ENCODE measurements at regions not wholly inside any gene's neighbourhood (a gene's known extent, or its start where the extent isn't known, plus 50 kb on each side); places are given as distances from the start of the nearest gene placed in this dataset.

DNA sequence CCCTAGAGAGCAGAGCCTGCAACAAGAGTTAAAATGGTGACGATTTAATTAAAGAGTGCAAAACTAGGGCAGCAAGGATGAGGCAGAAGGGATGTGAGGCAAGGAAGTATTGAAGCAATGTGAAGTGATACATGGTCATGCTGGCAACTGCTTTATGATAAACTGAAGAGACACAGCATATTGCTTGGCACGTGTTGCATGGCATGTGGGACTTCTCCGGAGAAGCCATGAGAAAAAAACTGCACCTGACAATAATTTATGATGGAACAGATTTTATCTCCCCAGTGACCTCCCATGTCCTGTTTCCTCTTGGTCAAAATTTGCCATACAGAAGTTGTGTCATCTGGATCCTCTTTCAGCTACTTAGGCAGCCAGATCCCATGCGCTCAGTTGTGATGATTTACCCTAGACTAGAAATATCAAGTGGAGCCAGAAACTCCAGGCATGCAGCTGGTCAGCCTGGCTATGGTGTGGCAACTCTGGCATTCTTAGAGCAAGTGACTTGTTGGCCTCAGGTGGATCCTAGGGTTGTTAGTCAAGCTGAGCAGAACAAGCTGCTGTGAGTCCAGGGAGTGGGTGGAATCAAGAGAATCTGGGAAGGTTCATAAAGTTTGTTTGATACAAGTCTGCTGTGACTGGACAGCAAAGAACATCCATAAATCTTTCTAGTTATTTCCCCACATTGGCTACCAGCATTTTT lies 611.4 kb upstream of the USP24 start:
- Histone ChIP-seq H3K27ac (replicated peaks) (no peak overlapping the region), H3K4me3 (replicated peaks; ENCODE audit: insufficient read depth, low read length) (no peak overlapping the region), H3K27me3 (ENCODE audit: insufficient read depth, poor library complexity, severe bottlenecking) (no peaks in the 10 kb centered on the region)
- TF ChIP-seq, protein P1, sequence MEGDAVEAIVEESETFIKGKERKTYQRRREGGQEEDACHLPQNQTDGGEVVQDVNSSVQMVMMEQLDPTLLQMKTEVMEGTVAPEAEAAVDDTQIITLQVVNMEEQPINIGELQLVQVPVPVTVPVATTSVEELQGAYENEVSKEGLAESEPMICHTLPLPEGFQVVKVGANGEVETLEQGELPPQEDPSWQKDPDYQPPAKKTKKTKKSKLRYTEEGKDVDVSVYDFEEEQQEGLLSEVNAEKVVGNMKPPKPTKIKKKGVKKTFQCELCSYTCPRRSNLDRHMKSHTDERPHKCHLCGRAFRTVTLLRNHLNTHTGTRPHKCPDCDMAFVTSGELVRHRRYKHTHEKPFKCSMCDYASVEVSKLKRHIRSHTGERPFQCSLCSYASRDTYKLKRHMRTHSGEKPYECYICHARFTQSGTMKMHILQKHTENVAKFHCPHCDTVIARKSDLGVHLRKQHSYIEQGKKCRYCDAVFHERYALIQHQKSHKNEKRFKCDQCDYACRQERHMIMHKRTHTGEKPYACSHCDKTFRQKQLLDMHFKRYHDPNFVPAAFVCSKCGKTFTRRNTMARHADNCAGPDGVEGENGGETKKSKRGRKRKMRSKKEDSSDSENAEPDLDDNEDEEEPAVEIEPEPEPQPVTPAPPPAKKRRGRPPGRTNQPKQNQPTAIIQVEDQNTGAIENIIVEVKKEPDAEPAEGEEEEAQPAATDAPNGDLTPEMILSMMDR (IDR thresholded peaks at IDR 0.05; ENCODE audit: insufficient read depth, low read length), result no peak
- TF ChIP-seq POLR2AphosphoS5 (IDR thresholded peaks at IDR 0.05; ENCODE audit: low read depth) (no peak), SPI1 (IDR thresholded peaks at IDR 0.05; ENCODE audit: borderline replicate concordance, low read depth) (no peak), REST (IDR thresholded peaks at IDR 0.05; ENCODE audit: insufficient replicate concordance, low read depth) (no peak), GABPA (IDR thresholded peaks at IDR 0.05; ENCODE audit: low read depth) (no peak)
- no peak for DNase-seq (ENCODE audit: low read depth in 1 of 2, low spot score in 1 of 2)

GRCh38 chr1:55825461-55825860 lies 610.3 kb upstream of the USP24 start:
- Histone ChIP-seq H3K27ac (replicated peaks) (no peak overlapping the region), H3K4me3 (replicated peaks; ENCODE audit: insufficient read depth, low read length) (no peak overlapping the region), H3K27me3 (ENCODE audit: insufficient read depth, poor library complexity, severe bottlenecking) (peaks cover 4% of the 10 kb centered on the region)
- DNase-seq (ENCODE audit: low read depth in 1 of 2, low spot score in 1 of 2), result no peak
- TF ChIP-seq GABPA (IDR thresholded peaks at IDR 0.05; ENCODE audit: low read depth) (no peak), REST (IDR thresholded peaks at IDR 0.05; ENCODE audit: insufficient replicate concordance, low read depth) (no peak), POLR2AphosphoS5 (IDR thresholded peaks at IDR 0.05; ENCODE audit: low read depth) (no peak), SPI1 (IDR thresholded peaks at IDR 0.05; ENCODE audit: borderline replicate concordance, low read depth) (no peak)
- TF ChIP-seq, protein P1 (IDR thresholded peaks at IDR 0.05; ENCODE audit: insufficient read depth, low read length), result no peak

DNA sequence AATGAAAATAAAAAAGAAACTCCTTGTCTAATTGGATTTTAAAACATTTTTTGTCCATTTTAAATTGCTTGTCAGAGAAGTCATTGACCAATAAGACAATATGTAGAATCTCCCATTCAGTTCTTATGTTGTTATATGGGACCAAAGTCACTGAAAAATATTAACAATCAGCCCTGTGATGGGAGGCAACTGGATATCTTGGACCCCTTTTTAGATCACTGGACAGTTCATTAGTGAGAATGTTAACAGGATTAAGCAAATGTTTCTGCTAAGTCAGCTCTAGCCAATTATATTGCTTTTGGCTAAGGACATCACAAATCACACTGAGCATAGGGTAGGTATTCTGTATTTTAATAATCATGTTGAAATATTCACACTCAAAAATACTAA lies 609.1 kb upstream of the USP24 start:
- TF ChIP-seq SPI1 (IDR thresholded peaks at IDR 0.05; ENCODE audit: borderline replicate concordance, low read depth) (no peak), GABPA (IDR thresholded peaks at IDR 0.05; ENCODE audit: low read depth) (no peak)
- Histone ChIP-seq H3K27ac (replicated peaks) (no peak overlapping the region), H3K27me3 (ENCODE audit: insufficient read depth, poor library complexity, severe bottlenecking) (peaks cover 4% of the 10 kb centered on the region), H3K4me3 (replicated peaks; ENCODE audit: insufficient read depth, low read length) (no peak overlapping the region)
- DNase-seq (ENCODE audit: low read depth in 1 of 2, low spot score in 1 of 2), result no peak

- DNase-seq (ENCODE audit: low read depth in 1 of 2, low spot score in 1 of 2), result no peak
- TF ChIP-seq POLR2AphosphoS5 (IDR thresholded peaks at IDR 0.05; ENCODE audit: low read depth) (no peak), SPI1 (IDR thresholded peaks at IDR 0.05; ENCODE audit: borderline replicate concordance, low read depth) (no peak), REST (IDR thresholded peaks at IDR 0.05; ENCODE audit: insufficient replicate concordance, low read depth) (no peak), GABPA (IDR thresholded peaks at IDR 0.05; ENCODE audit: low read depth) (no peak)
- TF ChIP-seq, protein P1 (IDR thresholded peaks at IDR 0.05; ENCODE audit: insufficient read depth, low read length), result no peak
- no peak overlapping the region for H3K27ac ChIP-seq (replicated peaks)
Observed at GRCh38 chr1:55823541-55824250, 608.5 kb upstream of the USP24 start.

More at GRCh38 chr1:55823541-55824250, 608.5 kb upstream of the USP24 start:
- Histone ChIP-seq H3K27me3 (ENCODE audit: insufficient read depth, poor library complexity, severe bottlenecking) (peaks cover 4% of the 10 kb centered on the region), H3K4me3 (replicated peaks; ENCODE audit: insufficient read depth, low read length) (no peak overlapping the region)
